ENCODE measurements at regions not wholly inside any gene's neighbourhood (a gene's known extent, or its start where the extent isn't known, plus 50 kb on each side); places are given as distances from the start of the nearest gene placed in this dataset.

DNA sequence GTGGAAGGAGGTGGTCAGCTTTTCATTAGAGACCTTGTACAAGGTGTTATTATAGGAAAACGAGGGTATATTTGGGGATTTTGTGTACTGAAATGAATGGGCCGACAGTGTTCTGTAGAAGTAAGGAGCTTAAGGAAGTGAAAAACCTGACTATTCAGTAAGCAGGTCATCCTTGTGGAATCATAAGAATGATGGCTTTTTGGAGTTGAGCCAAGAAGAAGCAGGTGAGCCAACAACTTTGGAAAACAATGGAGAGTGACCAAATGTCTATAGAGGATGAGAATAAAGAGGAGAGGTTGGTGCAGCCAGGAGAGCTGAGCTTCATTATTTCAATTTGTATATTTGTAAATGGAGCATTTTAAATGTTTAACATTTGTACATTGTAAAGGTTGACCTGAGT is 595.7 kb downstream of the CCSER2 start:
- TF ChIP-seq, protein P1, sequence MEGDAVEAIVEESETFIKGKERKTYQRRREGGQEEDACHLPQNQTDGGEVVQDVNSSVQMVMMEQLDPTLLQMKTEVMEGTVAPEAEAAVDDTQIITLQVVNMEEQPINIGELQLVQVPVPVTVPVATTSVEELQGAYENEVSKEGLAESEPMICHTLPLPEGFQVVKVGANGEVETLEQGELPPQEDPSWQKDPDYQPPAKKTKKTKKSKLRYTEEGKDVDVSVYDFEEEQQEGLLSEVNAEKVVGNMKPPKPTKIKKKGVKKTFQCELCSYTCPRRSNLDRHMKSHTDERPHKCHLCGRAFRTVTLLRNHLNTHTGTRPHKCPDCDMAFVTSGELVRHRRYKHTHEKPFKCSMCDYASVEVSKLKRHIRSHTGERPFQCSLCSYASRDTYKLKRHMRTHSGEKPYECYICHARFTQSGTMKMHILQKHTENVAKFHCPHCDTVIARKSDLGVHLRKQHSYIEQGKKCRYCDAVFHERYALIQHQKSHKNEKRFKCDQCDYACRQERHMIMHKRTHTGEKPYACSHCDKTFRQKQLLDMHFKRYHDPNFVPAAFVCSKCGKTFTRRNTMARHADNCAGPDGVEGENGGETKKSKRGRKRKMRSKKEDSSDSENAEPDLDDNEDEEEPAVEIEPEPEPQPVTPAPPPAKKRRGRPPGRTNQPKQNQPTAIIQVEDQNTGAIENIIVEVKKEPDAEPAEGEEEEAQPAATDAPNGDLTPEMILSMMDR (IDR thresholded peaks at IDR 0.05; ENCODE audit: insufficient read depth, low read length, poor library complexity, severe bottlenecking): no peak
- TF ChIP-seq EZH2phosphoT487 (conservative IDR thresholded peaks at IDR 0.05; ENCODE audit: low read length): no peak
